SK-N-SH (cell line): ENCODE measurements at regions not wholly inside any gene's neighbourhood (a gene's known extent, or its start where the extent isn't known, plus 50 kb on each side); places are given as distances from the start of the nearest gene placed in this dataset.
"Not testable (repeated sequence)": the region's sequence is repeated elsewhere in the genome, so short reads cannot be mapped to it uniquely, and the experiment has no call there.

ENCODE experiments used
- CTCF ChIA-PET: fragments of 300-600, 350-600 bp; formaldehyde crosslinking; extraction: SDS; loops from one replicate; lab custom pipeline; 2021; lab: Yijun Ruan, JAX
- POLR2A ChIA-PET: fragments of 350-600 bp; sonication (Branson Sonifier 250); formaldehyde crosslinking; extraction: SDS; loops from one replicate; lab custom pipeline; 2020; ENCODE audit warnings: antibody characterized with exemption, inconsistent platforms; lab: Yijun Ruan, JAX
- DNase-seq: peaks from one replicate; pipeline ENCODE4 v3.0.0; 2012
- H2AFZ ChIP-seq: fragments of 200-600 bp; sonication (generic); 2 replicates; pipeline ENCODE4 v1.8.1; 2016; ENCODE audit warnings: antibody characterized with exemption, mild to moderate bottlenecking, low read depth
- H3F3A ChIP-seq: fragments of 200-600 bp; sonication (generic); replicated peaks from 2 replicates; pipeline ENCODE3; 2016; ENCODE audit warnings: antibody characterized with exemption, mild to moderate bottlenecking; ENCODE audit not compliant: insufficient read depth
- H3K27ac ChIP-seq, 2 experiments: fragments of 200-500 bp in 1 of 2; fragments of 200-600 bp in 1 of 2; sonication (Bioruptor generic) in 1 of 2; sonication (generic), shearing (Covaris generic) in 1 of 2; 2 replicates each; pipeline versions ENCODE4 v1.5.1 to v1.6.1; 2014 to 2016; ENCODE audit warnings: low read depth in 2 of 2, inconsistent platforms in 1 of 2, low read length in 1 of 2, mild to moderate bottlenecking in 1 of 2, mixed read lengths in 1 of 2
- H3K27me3 ChIP-seq: fragments of 200-600 bp; sonication (generic), shearing (Covaris generic); 2 replicates; pipeline ENCODE4 v1.6.1; 2016; ENCODE audit warnings: mixed run types; ENCODE audit not compliant: insufficient read depth
- H3K36me3 ChIP-seq, 2 experiments: fragments of 200-500 bp in 1 of 2; fragments of 200-600 bp in 1 of 2; sonication (Bioruptor generic) in 1 of 2; sonication (generic) in 1 of 2; replicated peaks in 1 of 2; 2 replicates each; pipeline versions ENCODE3 to v1.5.1; 2014 to 2016; ENCODE audit warnings: low read length in 1 of 2, mild to moderate bottlenecking in 1 of 2; ENCODE audit not compliant: insufficient read depth in 2 of 2, control insufficient read depth in 1 of 2
- H3K4me1 ChIP-seq, 2 experiments: fragments of 200-500 bp in 1 of 2; fragments of 200-600 bp in 1 of 2; sonication (Bioruptor generic) in 1 of 2; sonication (generic), shearing (Covaris generic) in 1 of 2; 2 replicates each; pipeline versions ENCODE4 v1.5.1 to v1.6.1; 2014 to 2016; ENCODE audit warnings: low read depth in 1 of 2, low read length in 1 of 2, mixed run types in 1 of 2; ENCODE audit not compliant: insufficient read depth in 2 of 2, control insufficient read depth in 1 of 2
- H3K4me2 ChIP-seq: fragments of 200-600 bp; sonication (generic), shearing (Covaris generic); 2 replicates; pipeline ENCODE4 v1.6.1; 2017; ENCODE audit warnings: mixed run types
- H3K4me3 ChIP-seq, 2 experiments: fragments of 200-500 bp in 1 of 2; fragments of 200-600 bp in 1 of 2; sonication (Bioruptor generic) in 1 of 2; sonication (generic), shearing (Covaris generic) in 1 of 2; 2 replicates each; pipeline versions ENCODE4 v1.5.1 to v1.8.1; 2014 to 2016; ENCODE audit warnings: low read depth in 2 of 2, inconsistent platforms in 1 of 2, low read length in 1 of 2, mild to moderate bottlenecking in 1 of 2, mixed read lengths in 1 of 2, moderate library complexity in 1 of 2
- H3K79me2 ChIP-seq: fragments of 200-600 bp; sonication (generic); 2 replicates; pipeline ENCODE4 v1.8.1; 2017; ENCODE audit warnings: mild to moderate bottlenecking; ENCODE audit not compliant: insufficient read depth
- H3K9ac ChIP-seq: fragments of 200-600 bp; sonication (generic); 2 replicates; pipeline ENCODE4 v1.6.1; 2017; ENCODE audit warnings: mixed run types
- H3K9me2 ChIP-seq: fragments of 200-600 bp; sonication (generic); 2 replicates; pipeline ENCODE4 v1.6.1; 2017; ENCODE audit warnings: mixed run types
- H3K9me3 ChIP-seq: fragments of 200-600 bp; sonication (generic); 2 replicates; pipeline ENCODE4 v1.6.1; 2017; ENCODE audit warnings: mixed run types, mild to moderate bottlenecking, moderate library complexity
- H4K20me1 ChIP-seq: fragments of 200-600 bp; sonication (generic); 2 replicates; pipeline ENCODE4 v1.6.1; 2017; ENCODE audit warnings: mild to moderate bottlenecking, mixed run types; ENCODE audit not compliant: insufficient read depth
- EP300 ChIP-seq, 2 experiments: IDR thresholded peaks; 2 replicates each; pipeline versions ENCODE4 v1.4.0 to v1.6.1; 2012; ENCODE audit warnings: borderline replicate concordance in 1 of 2, low read depth in 1 of 2, low read length in 1 of 2
- NFIC ChIP-seq: IDR thresholded peaks from 2 replicates; pipeline ENCODE4 v1.4.0; 2012; ENCODE audit warnings: borderline replicate concordance
- RCOR1 ChIP-seq: fragments of 150-350 bp; IDR thresholded peaks from 2 replicates; pipeline ENCODE4 v1.6.1; 2017; ENCODE audit warnings: antibody characterized with exemption, low read length
- TCF12 ChIP-seq: IDR thresholded peaks from 2 replicates; pipeline ENCODE4 v1.4.0; 2012
- WGBS: methylation state at CpG from one replicate; pipeline ENCODE4 v1.1.6; 2017; ENCODE audit warnings: low lambda C conversion rate; 5-methylcytosine and 5-hydroxymethylcytosine counted together
- TF ChIP-seq, protein P1 (sequence below): IDR thresholded peaks from 2 replicates; pipeline ENCODE4 v1.4.0; 2012; ENCODE audit warnings: low read depth

DNA sequence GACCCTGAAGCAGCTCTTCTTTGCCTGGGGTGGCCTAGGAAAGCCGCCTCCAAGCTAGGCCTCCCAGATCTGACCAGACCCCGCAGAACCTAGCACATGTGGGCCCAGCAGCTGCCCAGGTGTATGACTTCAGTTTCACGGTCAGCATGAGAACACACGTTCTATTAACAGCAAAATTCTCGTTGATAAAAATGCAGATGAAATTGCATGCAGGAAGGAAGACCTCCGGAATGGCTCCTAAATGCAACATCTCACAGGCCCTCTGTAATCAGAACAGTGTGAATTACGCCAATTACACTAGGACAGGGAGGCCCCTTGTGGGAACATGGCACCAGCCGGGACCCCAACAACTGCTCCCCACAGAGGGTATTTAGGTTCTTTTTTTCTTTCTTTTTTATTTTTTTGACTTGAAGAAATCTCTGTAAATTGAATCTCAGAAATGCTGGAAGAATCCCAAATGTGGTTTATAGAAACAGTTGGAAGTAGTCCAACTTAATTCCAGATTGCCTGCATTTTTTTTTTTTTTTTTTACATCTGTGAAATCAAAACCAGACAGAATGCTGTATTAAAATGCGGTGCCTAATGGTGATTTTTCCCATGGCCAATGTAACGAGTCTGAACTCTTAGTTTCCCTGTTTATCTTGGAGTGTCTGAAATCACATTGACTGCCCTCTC, 185.1 kb downstream of the NPIPB11 start:
- H2AFZ ChIP-seq, H3F3A ChIP-seq, H3K4me3 ChIP-seq, H3K9me3 ChIP-seq, H3K9me2 ChIP-seq, H4K20me1 ChIP-seq, H3K36me3 ChIP-seq, POLR2A ChIA-PET, CTCF ChIA-PET, H3K27me3 ChIP-seq, H3K79me2 ChIP-seq: not testable (repeated sequence)
- H3K9ac ChIP-seq = peak overlapping the region; percentile 31; the same call in 1 of the 2 replicates
- TF ChIP-seq RCOR1 = peak; percentile 39; the same call in 1 of the 2 replicates
- TF ChIP-seq EP300 (IDR thresholded peaks at IDR 0.05; ENCODE audit: borderline replicate concordance in 1 of 2, low read depth in 1 of 2, low read length in 1 of 2) = peak in 1 of 2 experiments; percentile 49; a peak in 1 of 4 replicates
- peak; percentile 84 for TF ChIP-seq NFIC
- peak; percentile 87 for TF ChIP-seq TCF12
- H3K4me1 ChIP-seq = peaks cover 8 to 28% of the 10 kb centered on the region in 2 experiments; a peak in 2 of 4 replicates
- DNase-seq = peak; percentile 64
- peak overlapping the region; percentile 53; the same call in 1 of the 2 replicates for H3K4me2 ChIP-seq
- peak overlapping the region; percentile 77 to 92 for H3K27ac ChIP-seq
- WGBS = 33% methylated on average over 9 of the region's 10 CpGs

DNA sequence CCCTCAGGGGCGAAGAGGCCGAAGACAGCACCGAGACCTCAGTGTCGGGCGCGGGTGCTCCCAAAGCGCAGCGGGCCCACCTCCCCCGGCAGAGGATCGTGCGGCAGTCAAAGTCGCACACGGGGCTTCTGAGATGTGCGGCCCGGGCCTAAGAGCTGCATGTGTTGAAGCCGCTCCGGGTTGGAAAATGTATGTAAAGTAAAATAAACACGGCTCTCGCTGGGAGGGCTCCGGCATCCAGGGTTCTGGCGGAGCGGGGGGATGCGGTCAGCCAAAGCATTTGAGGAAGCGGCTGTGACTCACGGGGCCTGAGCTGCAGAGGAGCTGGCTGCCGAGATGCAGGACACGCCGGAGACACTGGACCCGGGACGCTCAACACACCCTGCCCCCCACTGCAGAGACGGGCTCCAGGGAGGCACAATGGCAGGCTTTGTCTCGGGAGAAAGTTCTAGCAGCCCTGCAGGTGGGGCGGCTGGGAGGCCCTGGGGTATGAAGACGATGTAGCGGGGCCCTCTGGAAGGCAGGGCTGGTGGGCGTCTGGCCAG, 185.8 kb downstream of the NPIPB11 start:
- H3K27me3 ChIP-seq, H3K9me2 ChIP-seq, POLR2A ChIA-PET, H3K4me2 ChIP-seq, H4K20me1 ChIP-seq, DNase-seq, CTCF ChIA-PET, H3K36me3 ChIP-seq, H2AFZ ChIP-seq, H3K9me3 ChIP-seq, H3K79me2 ChIP-seq, H3F3A ChIP-seq, H3K4me3 ChIP-seq: not testable (repeated sequence)
- 95% methylated on average over 13 of the region's 36 CpGs for whole genome bisulfite sequencing
- Histone ChIP-seq H3K27ac (peak overlapping the region; percentile 77 to 92; a peak in 2 of 4 replicates), H3K4me1 (peaks cover 8 to 28% of the 10 kb centered on the region in 2 experiments; a peak in 2 of 4 replicates), H3K9ac (peak overlapping the region; percentile 28; the same call in 1 of the 2 replicates)
- TF ChIP-seq TCF12 (peak; percentile 36; the same call in 1 of the 2 replicates), NFIC (peak; percentile 41; the same call in 1 of the 2 replicates)
- TF ChIP-seq, protein P1, sequence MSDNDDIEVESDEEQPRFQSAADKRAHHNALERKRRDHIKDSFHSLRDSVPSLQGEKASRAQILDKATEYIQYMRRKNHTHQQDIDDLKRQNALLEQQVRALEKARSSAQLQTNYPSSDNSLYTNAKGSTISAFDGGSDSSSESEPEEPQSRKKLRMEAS = 0 out of 2 replicates have a peak, but pooled peaks have one; percentile 12

DNA sequence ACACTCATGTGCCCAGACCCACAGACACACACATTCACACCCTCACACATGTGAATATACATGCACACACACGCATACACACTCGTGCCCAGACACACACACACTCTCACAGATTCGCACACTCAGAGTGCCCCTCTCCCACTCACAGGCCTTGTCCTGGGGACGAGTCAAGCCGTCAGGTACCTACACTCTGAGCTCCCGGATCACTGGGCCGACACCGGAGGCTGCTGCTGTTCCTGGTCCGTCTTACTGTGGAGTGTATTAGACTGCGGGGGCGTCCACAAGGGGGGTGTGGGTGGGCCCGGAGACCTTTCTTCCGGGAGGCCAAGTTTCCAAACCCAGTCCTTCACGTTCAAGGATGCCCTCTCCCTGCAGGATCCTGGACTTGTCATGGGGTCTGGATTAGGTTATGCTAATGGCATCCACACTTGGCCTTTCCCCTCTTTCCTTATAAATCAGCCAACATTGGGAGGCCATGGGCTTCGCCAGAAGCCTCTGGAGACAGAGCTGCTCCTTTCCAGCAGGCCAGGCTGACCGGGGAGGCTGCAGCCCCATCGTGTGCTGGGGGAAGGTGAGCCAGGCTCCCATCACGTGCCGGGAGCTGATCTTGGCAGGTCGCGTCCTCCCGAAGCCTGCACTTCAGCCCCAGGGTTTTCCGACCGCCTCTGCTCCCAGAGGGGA, 186.4 kb downstream of the NPIPB11 start:
- CTCF ChIA-PET, H3K9me3 ChIP-seq, H4K20me1 ChIP-seq, H3K79me2 ChIP-seq, H2AFZ ChIP-seq, DNase-seq, H3F3A ChIP-seq, POLR2A ChIA-PET, H3K27me3 ChIP-seq, H3K4me3 ChIP-seq, H3K4me2 ChIP-seq, H3K36me3 ChIP-seq, H3K9me2 ChIP-seq: not testable (repeated sequence)
- H3K4me1 ChIP-seq = peaks cover 8 to 28% of the 10 kb centered on the region in 2 experiments; a peak in 2 of 4 replicates
- peak overlapping the region; percentile 45 to 58; a peak in 2 of 4 replicates for H3K27ac ChIP-seq
- H3K9ac ChIP-seq = peak overlapping the region; percentile 28; the same call in 1 of the 2 replicates
- 83% methylated on average over 7 of the region's 24 CpGs for WGBS

DNA sequence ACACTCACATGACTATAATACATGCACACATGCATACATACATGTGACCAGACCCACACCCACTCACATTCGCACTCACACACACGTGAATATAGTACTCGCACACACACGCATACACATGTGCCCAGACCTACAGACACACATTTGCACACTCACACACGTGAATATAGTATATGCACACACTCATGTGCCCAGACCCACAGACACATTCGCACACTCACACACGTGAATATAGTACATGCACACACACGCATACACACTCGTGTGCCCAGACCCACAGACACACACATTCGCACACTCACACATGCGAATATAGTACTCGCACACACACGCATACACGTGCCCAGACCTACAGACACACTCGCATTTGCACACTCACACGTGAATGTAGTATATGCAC, 186.9 kb downstream of the NPIPB11 start:
- H3K4me3 ChIP-seq, H3K27ac ChIP-seq: not testable (repeated sequence)

DNA sequence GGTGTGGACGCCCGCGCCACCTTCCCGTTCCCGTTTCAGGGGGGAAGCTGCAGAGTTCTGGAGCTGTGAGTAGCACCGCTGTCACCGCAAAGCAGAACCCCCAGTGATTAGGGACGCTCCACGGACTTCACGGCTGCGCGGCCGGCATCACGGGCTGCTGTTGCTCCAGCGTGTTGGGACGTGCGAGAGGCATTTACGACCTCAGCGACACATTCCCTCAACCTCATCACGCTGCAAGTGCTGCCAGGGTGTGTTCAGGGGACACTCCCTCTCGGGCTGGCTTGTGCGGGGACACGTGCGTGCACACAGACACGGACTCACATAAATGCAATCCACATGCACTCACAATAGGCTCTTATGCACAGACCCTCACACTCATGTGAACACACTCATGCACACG, 187.9 kb downstream of the NPIPB11 start:
- H3K27ac ChIP-seq, H3F3A ChIP-seq, H3K36me3 ChIP-seq, H3K79me2 ChIP-seq, DNase-seq, H3K9ac ChIP-seq, H4K20me1 ChIP-seq, POLR2A ChIA-PET, H3K27me3 ChIP-seq, H3K4me3 ChIP-seq, CTCF ChIA-PET, H3K9me2 ChIP-seq, H2AFZ ChIP-seq, H3K9me3 ChIP-seq, H3K4me2 ChIP-seq: not testable (repeated sequence)
- WGBS = 95% methylated on average over 4 of the region's 26 CpGs
- H3K4me1 ChIP-seq = peaks cover 8 to 28% of the 10 kb centered on the region in 2 experiments; a peak in 2 of 4 replicates

More for the DNA sequence above, 186.9 kb downstream of the NPIPB11 start:
- H3K4me2 ChIP-seq, H4K20me1 ChIP-seq, H2AFZ ChIP-seq, H3F3A ChIP-seq, H3K9ac ChIP-seq, H3K9me3 ChIP-seq, H3K79me2 ChIP-seq, POLR2A ChIA-PET, DNase-seq, H3K9me2 ChIP-seq, CTCF ChIA-PET, H3K36me3 ChIP-seq, H3K27me3 ChIP-seq: not testable (repeated sequence)
- H3K4me1 ChIP-seq = peaks cover 8 to 28% of the 10 kb centered on the region in 2 experiments; a peak in 2 of 4 replicates
- whole genome bisulfite sequencing = 92% methylated on average over 16 of the region's 16 CpGs
